KMS-11 (cell line): ENCODE measurements at regions not wholly inside any gene's neighbourhood (a gene's known extent, or its start where the extent isn't known, plus 50 kb on each side); places are given as distances from the start of the nearest gene placed in this dataset.
"Not testable (repeated sequence)": the region's sequence is repeated elsewhere in the genome, so short reads cannot be mapped to it uniquely, and the experiment has no call there.

Experiments
- H2AFZ ChIP-seq: fragments of 200-600 bp; sonication (generic); 2 replicates; pipeline ENCODE4 v1.6.1; 2016; ENCODE audit warnings: antibody characterized with exemption, mixed run types, low read depth
- H3K27ac ChIP-seq: fragments of 200-600 bp; sonication (generic); 2 replicates; pipeline ENCODE4 v1.6.1; 2016; ENCODE audit warnings: mild to moderate bottlenecking, mixed run types
- H3K27me3 ChIP-seq: fragments of 200-600 bp; sonication (generic); 2 replicates; pipeline ENCODE4 v1.6.1; 2017; ENCODE audit warnings: mild to moderate bottlenecking, low read depth, mixed run types, moderate library complexity; ENCODE audit not compliant: insufficient read depth
- H3K36me3 ChIP-seq: fragments of 200-600 bp; sonication (generic); 2 replicates; pipeline ENCODE4 v1.6.1; 2017; ENCODE audit warnings: mild to moderate bottlenecking, mixed run types; ENCODE audit not compliant: insufficient read depth
- H3K4me1 ChIP-seq: fragments of 200-600 bp; sonication (generic); 2 replicates; pipeline ENCODE4 v1.6.1; 2016; ENCODE audit warnings: mild to moderate bottlenecking, low read depth, mixed run types; ENCODE audit not compliant: poor library complexity, severe bottlenecking
- H3K4me2 ChIP-seq: fragments of 200-600 bp; sonication (generic); 2 replicates; pipeline ENCODE4 v1.7.0; 2016; ENCODE audit warnings: mild to moderate bottlenecking, mixed run types
- H3K4me3 ChIP-seq: fragments of 200-600 bp; sonication (generic); IDR thresholded peaks from 2 replicates; pipeline ENCODE4 v1.6.1; 2017; ENCODE audit warnings: low read depth, low read length, mixed read lengths; ENCODE audit not compliant: insufficient read depth
- H3K79me2 ChIP-seq: fragments of 200-600 bp; sonication (generic); 2 replicates; pipeline ENCODE4 v1.6.1; 2016; ENCODE audit warnings: low read depth, mixed run types; ENCODE audit not compliant: insufficient read depth
- H3K9ac ChIP-seq: fragments of 200-600 bp; sonication (generic); 2 replicates; pipeline ENCODE4 v1.6.1; 2016; ENCODE audit warnings: mild to moderate bottlenecking, mixed run types
- H4K20me1 ChIP-seq: fragments of 200-600 bp; sonication (generic); 2 replicates; pipeline ENCODE4 v1.6.1; 2016; ENCODE audit warnings: mild to moderate bottlenecking, mixed run types; ENCODE audit not compliant: insufficient read depth
- CTCF ChIP-seq: fragments of 200-600 bp; sonication (generic); conservative IDR thresholded peaks from 2 replicates; pipeline ENCODE4 v1.6.1; 2017; ENCODE audit warnings: low read depth, mild to moderate bottlenecking, antibody characterized with exemption, low read length, moderate library complexity, mixed read lengths

- H3K27me3 ChIP-seq = no peaks in the 10 kb centered on the region
- H3K36me3 ChIP-seq = no peaks in the 10 kb centered on the region
- no peak overlapping the region for H3K4me2 ChIP-seq
- no peaks in the 10 kb centered on the region for H3K79me2 ChIP-seq
- no peak overlapping the region for H2AFZ ChIP-seq
- TF ChIP-seq CTCF = no peak
- H4K20me1 ChIP-seq = no peaks in the 10 kb centered on the region
- H3K4me1 ChIP-seq = no peaks in the 10 kb centered on the region
- no peak overlapping the region for H3K9ac ChIP-seq
- no peak overlapping the region for H3K4me3 ChIP-seq
- no peak overlapping the region for H3K27ac ChIP-seq
Measured at GRCh38 chr5:92616085-92616484, 964.9 kb downstream of the NR2F1-AS1 start.

DNA sequence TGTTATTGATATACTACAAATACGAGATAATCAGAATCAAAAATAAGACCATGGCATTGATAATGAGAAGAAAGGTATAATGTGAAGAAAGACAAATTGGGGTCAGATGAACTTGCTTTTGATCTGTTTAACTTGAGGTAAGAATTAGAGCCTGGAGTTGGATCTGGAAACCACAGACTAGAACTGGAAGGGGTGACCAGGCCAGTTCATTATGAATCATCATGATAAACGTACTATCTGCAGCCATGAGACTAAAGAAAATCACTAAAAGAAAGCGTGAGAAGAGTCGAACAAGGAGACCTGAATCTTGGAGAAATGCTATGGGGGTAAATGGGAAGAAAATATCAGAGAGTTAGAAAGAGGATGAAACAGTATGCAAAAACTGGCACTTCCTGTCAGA, 967.5 kb downstream of the NR2F1-AS1 start:
- H2AFZ ChIP-seq = no peak overlapping the region
- H3K4me1 ChIP-seq = no peaks in the 10 kb centered on the region
- H4K20me1 ChIP-seq = no peaks in the 10 kb centered on the region
- no peak overlapping the region for H3K4me2 ChIP-seq
- H3K79me2 ChIP-seq = no peaks in the 10 kb centered on the region
- no peak overlapping the region for H3K9ac ChIP-seq
- no peaks in the 10 kb centered on the region for H3K27me3 ChIP-seq
- H3K36me3 ChIP-seq = no peaks in the 10 kb centered on the region
- TF ChIP-seq CTCF = no peak
- no peak overlapping the region for H3K4me3 ChIP-seq
- no peak overlapping the region for H3K27ac ChIP-seq

GRCh38 chr5:92610435-92610834, 970.6 kb downstream of the NR2F1-AS1 start:
- H3K4me3 ChIP-seq, H3K27me3 ChIP-seq, H3K79me2 ChIP-seq, H3K4me1 ChIP-seq, H3K4me2 ChIP-seq, H4K20me1 ChIP-seq, H3K27ac ChIP-seq, H3K9ac ChIP-seq, H3K36me3 ChIP-seq, H2AFZ ChIP-seq: not testable (repeated sequence)

DNA sequence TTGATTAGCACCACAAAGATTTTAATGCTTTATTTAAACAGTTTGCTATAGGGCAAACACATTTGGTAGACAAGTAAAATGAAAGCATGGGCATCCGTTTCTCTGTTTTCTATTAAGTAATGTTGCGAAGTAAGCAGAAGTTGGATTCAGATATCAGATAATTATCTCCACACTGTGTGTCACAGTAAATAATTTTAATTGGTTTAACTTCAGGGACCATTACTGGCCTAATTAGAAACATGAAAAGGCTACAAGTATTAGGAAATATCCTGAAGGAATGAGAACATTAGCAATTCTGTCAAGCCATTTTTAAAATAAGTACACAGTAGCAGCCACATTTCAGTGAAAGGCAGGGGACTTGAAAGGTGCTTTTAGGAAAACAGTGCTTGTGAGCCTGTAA, 975.4 kb downstream of the NR2F1-AS1 start:
- Histone ChIP-seq H3K36me3 (no peaks in the 10 kb centered on the region), H3K27me3 (no peaks in the 10 kb centered on the region), H2AFZ (no peak overlapping the region), H3K4me2 (no peak overlapping the region), H3K27ac (no peak overlapping the region), H3K79me2 (no peaks in the 10 kb centered on the region), H3K4me3 (no peak overlapping the region), H3K9ac (no peak overlapping the region), H4K20me1 (no peaks in the 10 kb centered on the region), H3K4me1 (no peaks in the 10 kb centered on the region)
- TF ChIP-seq CTCF = no peak

GRCh38 chr5:92599217-92599810, 981.7 kb downstream of the NR2F1-AS1 start:
- no peaks in the 10 kb centered on the region for H3K27me3 ChIP-seq
- H3K4me2 ChIP-seq = no peak overlapping the region
- H3K9ac ChIP-seq = no peak overlapping the region
- H2AFZ ChIP-seq = no peak overlapping the region
- no peaks in the 10 kb centered on the region for H3K36me3 ChIP-seq
- H3K79me2 ChIP-seq = no peaks in the 10 kb centered on the region
- no peak overlapping the region for H3K27ac ChIP-seq
- no peaks in the 10 kb centered on the region for H4K20me1 ChIP-seq
- no peaks in the 10 kb centered on the region for H3K4me1 ChIP-seq
- no peak for TF ChIP-seq CTCF
- no peak overlapping the region for H3K4me3 ChIP-seq
